Stimulated activated CD4-positive, alpha-beta T cell treated with anti-CD3 and anti-CD28 coated beads, Interleukin-12 subunit alpha, Interleukin-12 subunit beta, amount 100 ng/mL, for 48 hours (primary cell): ENCODE measurements at regions not wholly inside any gene's neighbourhood (a gene's known extent, or its start where the extent isn't known, plus 50 kb on each side); places are given as distances from the start of the nearest gene placed in this dataset.

Experiments used
- DNase-seq, 3 donors: peaks; one replicate each; pipeline ENCODE4 v3.0.0-alpha.2; 2020; ENCODE audit warnings: low read depth in 2 of 3, low spot score in 1 of 3

GRCh38 chr12:39127401-39127800 is 222.0 kb upstream of the CPNE8 start:
- no peak for DNase-seq

GRCh38 chr12:39125566-39125965 is 220.2 kb upstream of the CPNE8 start:
- DNase-seq, result no peak

GRCh38 chr12:39124768-39125167 is 219.4 kb upstream of the CPNE8 start:
- DNase-seq, result no peak

GRCh38 chr12:39123580-39124253 is 218.3 kb upstream of the CPNE8 start:
- no peak for DNase-seq

- DNase-seq, result no peak
Measured at GRCh38 chr12:39122562-39123204, 217.3 kb upstream of the CPNE8 start.

- no peak for DNase-seq
Measured at GRCh38 chr12:39116861-39117260, 211.5 kb upstream of the CPNE8 start.

- no peak for DNase-seq
Measured at GRCh38 chr12:39112064-39112463, 206.7 kb upstream of the CPNE8 start.

GRCh38 chr12:39105111-39105510 is 199.7 kb upstream of the CPNE8 start:
- DNase-seq, result no peak

GRCh38 chr12:39103552-39104165 is 198.3 kb upstream of the CPNE8 start:
- peak in 1 of 3 donors; percentile 19 for DNase-seq

GRCh38 chr12:39102474-39103209 is 197.3 kb upstream of the CPNE8 start:
- DNase-seq, result no peak

- no peak for DNase-seq
Measured at GRCh38 chr12:39095636-39096330, 190.4 kb upstream of the CPNE8 start.

GRCh38 chr12:39081910-39082309 is 176.5 kb upstream of the CPNE8 start:
- no peak for DNase-seq

GRCh38 chr12:39077226-39077625 is 171.8 kb upstream of the CPNE8 start:
- DNase-seq, result no peak

GRCh38 chr12:39074063-39074462 is 168.7 kb upstream of the CPNE8 start:
- DNase-seq, result no peak

GRCh38 chr12:39072658-39073057 is 167.3 kb upstream of the CPNE8 start:
- no peak for DNase-seq

GRCh38 chr12:39071611-39072010 is 166.2 kb upstream of the CPNE8 start:
- no peak for DNase-seq

- DNase-seq, result no peak
Measured at GRCh38 chr12:39070775-39071174, 165.4 kb upstream of the CPNE8 start.

GRCh38 chr12:39065455-39065854 is 160.1 kb upstream of the CPNE8 start:
- no peak for DNase-seq

GRCh38 chr12:39064708-39065107 is 159.3 kb upstream of the CPNE8 start:
- DNase-seq, result no peak

- DNase-seq, result no peak
Measured at GRCh38 chr12:39062266-39062996, 157.0 kb upstream of the CPNE8 start.

- DNase-seq, result no peak
Measured at GRCh38 chr12:39061576-39061975, 156.2 kb upstream of the CPNE8 start.
